D721Med (cell line): ENCODE measurements at regions not wholly inside any gene's neighbourhood (a gene's known extent, or its start where the extent isn't known, plus 50 kb on each side); places are given as distances from the start of the nearest gene placed in this dataset.
A peak's percentile ranks its signal among the peaks of the same experiment; 100 is the strongest.
"Not testable (repeated sequence)": the region's sequence is repeated elsewhere in the genome, so short reads cannot be mapped to it uniquely, and the experiment has no call there.

Experiments
- DNase-seq: peaks from one replicate; pipeline ENCODE4 v3.0.0; 2011; ENCODE audit warnings: low spot score; ENCODE audit not compliant: insufficient read length
- FAIRE-seq: peaks from 2 replicates; lab custom pipeline; 2011; peaks lifted over from hg19 to GRCh38; lab: Jason Lieb, UNC
- CTCF ChIP-seq: IDR thresholded peaks from 2 replicates; pipeline ENCODE4 v1.5.1; 2012; ENCODE audit warnings: mild to moderate bottlenecking, control low read depth; ENCODE audit not compliant: insufficient read depth; ENCODE audit errors: missing control alignments

GRCh38 chr21:31521515-31521914 lies 138.0 kb upstream of the SOD1 start:
- FAIRE-seq (no peak), DNase-seq (no peak)
- TF ChIP-seq CTCF = no peak

GRCh38 chr21:31520561-31521098 lies 138.9 kb upstream of the SOD1 start:
- no peak for FAIRE-seq
- DNase-seq = no peak
- no peak for TF ChIP-seq CTCF

GRCh38 chr21:31518580-31518979 lies 140.9 kb upstream of the SOD1 start:
- FAIRE-seq (no peak), DNase-seq (no peak)
- no peak for TF ChIP-seq CTCF

- TF ChIP-seq CTCF = no peak
- FAIRE-seq (no peak), DNase-seq (no peak)
These were observed 141.7 kb upstream of the SOD1 start for GRCh38 chr21:31517664-31518414.

GRCh38 chr21:31515253-31515652 lies 144.2 kb upstream of the SOD1 start:
- FAIRE-seq (no peak), DNase-seq (no peak)
- TF ChIP-seq CTCF = no peak

- TF ChIP-seq CTCF = peak; percentile 15
- DNase-seq (no peak), FAIRE-seq (no peak)
These were observed 144.9 kb upstream of the SOD1 start for GRCh38 chr21:31514598-31514997.

GRCh38 chr21:31513541-31513940 lies 146.0 kb upstream of the SOD1 start:
- not testable (repeated sequence) for FAIRE-seq, DNase-seq

- not testable (repeated sequence) for DNase-seq, FAIRE-seq
These were observed 147.5 kb upstream of the SOD1 start for GRCh38 chr21:31511999-31512398.
